HG03457 (cell line): ENCODE measurements at regions not wholly inside any gene's neighbourhood (a gene's known extent, or its start where the extent isn't known, plus 50 kb on each side); places are given as distances from the start of the nearest gene placed in this dataset.

Source experiments
- ATAC-seq: cut with Tn5 transposase; IDR thresholded peaks from one replicate; pipeline ENCODE4 v1.9.1; 2021; ENCODE audit warnings: moderate number of reproducible peaks; ENCODE audit not compliant: unreplicated experiment

- ATAC-seq: no peak
Observed at GRCh38 chr10:8588135-8588534, 533.6 kb downstream of the GATA3 start.

- no peak for ATAC-seq
Observed at GRCh38 chr10:8590518-8590917, 536.0 kb downstream of the GATA3 start.

GRCh38 chr10:8591640-8592039, 537.2 kb downstream of the GATA3 start:
- no peak for ATAC-seq

GRCh38 chr10:8594176-8594575, 539.7 kb downstream of the GATA3 start:
- ATAC-seq: no peak

- no peak for ATAC-seq
Observed at GRCh38 chr10:8594711-8595110, 540.2 kb downstream of the GATA3 start.

GRCh38 chr10:8595140-8595539, 540.7 kb downstream of the GATA3 start:
- no peak for ATAC-seq

GRCh38 chr10:8596929-8597472, 542.5 kb downstream of the GATA3 start:
- ATAC-seq: no peak

- no peak for ATAC-seq
Observed at GRCh38 chr10:8600192-8600591, 545.7 kb downstream of the GATA3 start.

GRCh38 chr10:8602821-8603220, 548.3 kb downstream of the GATA3 start:
- no peak for ATAC-seq

GRCh38 chr10:8614054-8614565, 559.6 kb downstream of the GATA3 start:
- ATAC-seq: no peak

GRCh38 chr10:8615118-8615517, 560.6 kb downstream of the GATA3 start:
- ATAC-seq: no peak

GRCh38 chr10:8616166-8616565, 561.7 kb downstream of the GATA3 start:
- no peak for ATAC-seq

- no peak for ATAC-seq
Observed at GRCh38 chr10:8617792-8618191, 563.3 kb downstream of the GATA3 start.

GRCh38 chr10:8618834-8619233, 564.3 kb downstream of the GATA3 start:
- ATAC-seq: no peak

GRCh38 chr10:8628351-8628750, 573.9 kb downstream of the GATA3 start:
- ATAC-seq: no peak

GRCh38 chr10:8633909-8634308, 579.4 kb downstream of the GATA3 start:
- ATAC-seq: no peak

- ATAC-seq: no peak
Observed at GRCh38 chr10:8636371-8636770, 581.9 kb downstream of the GATA3 start.

- ATAC-seq: no peak
Observed at GRCh38 chr10:8637640-8638039, 583.2 kb downstream of the GATA3 start.

- no peak for ATAC-seq
Observed at GRCh38 chr10:8638088-8638672, 583.7 kb downstream of the GATA3 start.

- no peak for ATAC-seq
Observed at GRCh38 chr10:8639486-8640185, 585.1 kb downstream of the GATA3 start.

GRCh38 chr10:8640301-8640700, 585.8 kb downstream of the GATA3 start:
- ATAC-seq: no peak

GRCh38 chr10:8640878-8641277, 586.4 kb downstream of the GATA3 start:
- ATAC-seq: no peak
